PC-3 (cell line): ENCODE measurements at regions not wholly inside any gene's neighbourhood (a gene's known extent, or its start where the extent isn't known, plus 50 kb on each side); places are given as distances from the start of the nearest gene placed in this dataset.

ENCODE experiments used
- EZH2 ChIP-seq: fragments of 300-600 bp; sonication (generic); IDR thresholded peaks from one replicate; pipeline ENCODE4 v1.6.1; 2017; ENCODE audit warnings: antibody characterized with exemption, mild to moderate bottlenecking, low read length; ENCODE audit not compliant: unreplicated experiment
- EZH2phosphoT487 ChIP-seq: fragments of 300-600 bp; sonication (generic); IDR thresholded peaks from 2 replicates; pipeline ENCODE4 v1.6.1; 2018; ENCODE audit warnings: mild to moderate bottlenecking, antibody characterized with exemption, low read length, borderline replicate concordance
- TF ChIP-seq, protein P1 (sequence below): fragments of 300-600 bp; sonication (generic); conservative IDR thresholded peaks from 2 replicates; pipeline ENCODE4 v1.5.1; 2017; ENCODE audit warnings: antibody characterized with exemption, low read depth, mild to moderate bottlenecking, low read length

DNA sequence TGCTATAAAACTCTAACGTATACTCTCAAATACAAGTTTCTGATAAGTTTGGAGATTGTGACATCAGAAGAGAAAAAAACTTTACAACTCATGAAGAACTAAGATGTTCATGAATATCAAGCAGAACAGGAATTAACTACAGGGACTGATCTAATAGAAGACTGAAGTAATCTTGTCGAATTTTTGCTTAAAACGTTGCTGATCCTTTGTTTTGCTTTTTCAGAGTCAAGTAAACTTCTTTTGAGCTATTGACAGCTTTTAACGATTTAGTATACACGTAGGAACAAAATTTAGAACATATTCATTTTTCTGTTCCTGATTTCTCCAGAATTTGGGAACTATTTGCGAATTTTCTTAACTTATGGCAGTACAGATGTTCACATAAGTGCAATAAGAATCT, 610.2 kb downstream of the SI start:
- TF ChIP-seq, protein P1, sequence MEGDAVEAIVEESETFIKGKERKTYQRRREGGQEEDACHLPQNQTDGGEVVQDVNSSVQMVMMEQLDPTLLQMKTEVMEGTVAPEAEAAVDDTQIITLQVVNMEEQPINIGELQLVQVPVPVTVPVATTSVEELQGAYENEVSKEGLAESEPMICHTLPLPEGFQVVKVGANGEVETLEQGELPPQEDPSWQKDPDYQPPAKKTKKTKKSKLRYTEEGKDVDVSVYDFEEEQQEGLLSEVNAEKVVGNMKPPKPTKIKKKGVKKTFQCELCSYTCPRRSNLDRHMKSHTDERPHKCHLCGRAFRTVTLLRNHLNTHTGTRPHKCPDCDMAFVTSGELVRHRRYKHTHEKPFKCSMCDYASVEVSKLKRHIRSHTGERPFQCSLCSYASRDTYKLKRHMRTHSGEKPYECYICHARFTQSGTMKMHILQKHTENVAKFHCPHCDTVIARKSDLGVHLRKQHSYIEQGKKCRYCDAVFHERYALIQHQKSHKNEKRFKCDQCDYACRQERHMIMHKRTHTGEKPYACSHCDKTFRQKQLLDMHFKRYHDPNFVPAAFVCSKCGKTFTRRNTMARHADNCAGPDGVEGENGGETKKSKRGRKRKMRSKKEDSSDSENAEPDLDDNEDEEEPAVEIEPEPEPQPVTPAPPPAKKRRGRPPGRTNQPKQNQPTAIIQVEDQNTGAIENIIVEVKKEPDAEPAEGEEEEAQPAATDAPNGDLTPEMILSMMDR, result no peak
- no peak for TF ChIP-seq EZH2
- TF ChIP-seq EZH2phosphoT487, result no peak
